ENCODE measurements at regions not wholly inside any gene's neighbourhood (a gene's known extent, or its start where the extent isn't known, plus 50 kb on each side); places are given as distances from the start of the nearest gene placed in this dataset.

- TF ChIP-seq, protein P1, sequence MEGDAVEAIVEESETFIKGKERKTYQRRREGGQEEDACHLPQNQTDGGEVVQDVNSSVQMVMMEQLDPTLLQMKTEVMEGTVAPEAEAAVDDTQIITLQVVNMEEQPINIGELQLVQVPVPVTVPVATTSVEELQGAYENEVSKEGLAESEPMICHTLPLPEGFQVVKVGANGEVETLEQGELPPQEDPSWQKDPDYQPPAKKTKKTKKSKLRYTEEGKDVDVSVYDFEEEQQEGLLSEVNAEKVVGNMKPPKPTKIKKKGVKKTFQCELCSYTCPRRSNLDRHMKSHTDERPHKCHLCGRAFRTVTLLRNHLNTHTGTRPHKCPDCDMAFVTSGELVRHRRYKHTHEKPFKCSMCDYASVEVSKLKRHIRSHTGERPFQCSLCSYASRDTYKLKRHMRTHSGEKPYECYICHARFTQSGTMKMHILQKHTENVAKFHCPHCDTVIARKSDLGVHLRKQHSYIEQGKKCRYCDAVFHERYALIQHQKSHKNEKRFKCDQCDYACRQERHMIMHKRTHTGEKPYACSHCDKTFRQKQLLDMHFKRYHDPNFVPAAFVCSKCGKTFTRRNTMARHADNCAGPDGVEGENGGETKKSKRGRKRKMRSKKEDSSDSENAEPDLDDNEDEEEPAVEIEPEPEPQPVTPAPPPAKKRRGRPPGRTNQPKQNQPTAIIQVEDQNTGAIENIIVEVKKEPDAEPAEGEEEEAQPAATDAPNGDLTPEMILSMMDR (IDR thresholded peaks at IDR 0.05) = no peak
- TF ChIP-seq USF2 (IDR thresholded peaks at IDR 0.05) = no peak
- no peak for TF ChIP-seq TP53 (CRISPR knock-in tag; IDR thresholded peaks at IDR 0.05)
- TF ChIP-seq RAD21 (conservative IDR thresholded peaks at IDR 0.05 in 1 of 2, IDR thresholded peaks at IDR 0.05 in 1 of 2) = no peak
These were observed 86.8 kb downstream of the NCR2 start for GRCh38 chr6:41422161-41422560.
